Suppressor macrophage (primary cell): ENCODE measurements at regions not wholly inside any gene's neighbourhood (a gene's known extent, or its start where the extent isn't known, plus 50 kb on each side); places are given as distances from the start of the nearest gene placed in this dataset.

Experiments
- DNase-seq, 4 experiments: peaks; one replicate each; pipeline ENCODE4 v3.0.0-alpha.2; 2020 to 2022

DNA sequence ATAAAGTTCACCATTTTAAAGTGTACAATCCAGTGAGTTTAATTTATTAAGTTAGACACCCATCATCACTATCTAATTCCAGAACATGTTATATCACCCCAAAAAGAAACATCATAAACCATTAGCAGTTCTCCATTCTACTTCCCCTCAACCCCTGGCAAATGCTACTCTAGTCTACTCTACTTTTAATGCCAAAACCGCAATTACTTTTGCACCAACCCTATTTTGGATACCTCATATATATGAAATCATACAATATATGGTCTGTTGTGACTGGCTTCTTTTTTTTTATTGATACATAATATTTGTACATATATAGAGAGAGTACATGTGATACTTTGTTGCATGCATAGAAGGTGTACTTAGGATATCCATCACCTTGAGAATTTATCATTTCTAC lies 190.5 kb upstream of the RARB start:
- DNase-seq, result no peak

DNA sequence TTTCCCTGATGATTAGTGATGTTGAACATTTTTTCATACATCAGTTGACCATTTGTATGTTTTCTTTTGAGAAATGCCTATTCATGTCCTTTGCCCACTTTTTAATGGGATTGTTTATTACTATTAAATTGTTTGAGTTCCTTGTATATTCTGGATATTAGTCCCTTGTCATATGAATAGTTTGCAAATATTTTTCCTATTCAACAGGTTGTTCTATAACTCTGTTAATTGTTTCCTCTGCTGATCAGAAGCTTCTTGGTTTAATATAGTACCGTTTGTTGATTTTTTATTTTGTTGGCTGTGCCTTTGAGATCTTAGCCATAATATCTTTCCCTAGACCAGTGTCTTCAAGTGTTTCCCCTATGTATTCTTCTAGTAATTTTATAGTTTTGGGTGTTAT lies 189.0 kb upstream of the RARB start:
- DNase-seq, result no peak

DNA sequence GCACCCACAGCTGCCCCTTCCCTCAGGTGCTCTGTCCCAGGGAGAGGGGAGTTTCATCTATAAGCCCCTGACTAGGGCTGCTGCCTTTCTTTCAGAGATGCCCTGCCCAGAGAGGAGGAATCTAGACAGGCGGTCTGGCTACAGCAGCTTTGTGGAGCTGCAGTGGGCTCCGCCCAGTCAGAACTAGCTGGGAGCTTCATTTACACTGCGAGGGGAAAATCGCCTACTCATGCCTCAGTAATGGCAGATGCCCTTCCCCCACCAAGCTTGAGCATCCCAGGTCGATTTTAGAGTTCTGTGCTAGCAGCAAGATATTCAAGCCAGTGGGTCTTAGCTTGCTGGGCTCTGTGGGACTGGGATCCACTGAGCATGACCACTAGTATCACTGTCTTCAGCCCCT lies 181.2 kb upstream of the RARB start:
- DNase-seq, result no peak

DNA sequence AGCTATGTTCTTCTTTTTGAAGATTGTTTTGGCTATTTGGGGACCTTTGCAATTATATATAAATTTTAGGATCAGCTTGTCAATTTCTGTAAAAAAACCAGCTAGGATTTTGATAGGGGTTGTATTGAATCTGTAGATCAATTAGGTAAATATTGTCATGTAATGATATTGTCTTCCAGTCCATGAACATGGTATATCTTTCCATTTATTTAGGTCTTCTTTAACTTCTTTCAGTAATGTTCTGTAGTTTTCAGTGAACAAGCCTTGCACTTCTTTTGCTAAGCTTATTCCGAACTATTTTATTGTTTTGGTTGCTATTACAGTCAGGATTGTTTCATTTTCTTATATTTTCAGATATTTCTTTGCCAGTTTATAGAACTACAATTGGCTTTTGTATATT lies 175.8 kb upstream of the RARB start:
- no peak for DNase-seq

DNA sequence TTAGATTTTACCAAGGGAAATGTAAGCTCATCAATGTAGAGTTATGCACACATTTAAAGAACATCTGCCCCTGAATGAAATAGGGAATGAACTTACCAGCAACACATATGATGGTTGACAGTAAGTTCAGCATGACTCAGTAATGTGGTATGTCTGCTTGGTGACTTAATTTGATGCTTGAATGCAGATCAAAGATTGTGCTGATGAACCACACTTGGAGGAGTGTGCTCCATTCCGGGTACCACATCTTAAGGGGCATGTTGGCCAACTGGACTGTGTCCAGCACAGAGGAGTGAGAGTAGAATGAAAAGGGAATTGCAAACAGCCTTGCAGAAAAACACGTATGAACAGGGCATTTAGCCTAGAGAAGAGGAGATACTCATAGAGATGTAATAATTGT lies 171.0 kb upstream of the RARB start:
- DNase-seq, result no peak

DNA sequence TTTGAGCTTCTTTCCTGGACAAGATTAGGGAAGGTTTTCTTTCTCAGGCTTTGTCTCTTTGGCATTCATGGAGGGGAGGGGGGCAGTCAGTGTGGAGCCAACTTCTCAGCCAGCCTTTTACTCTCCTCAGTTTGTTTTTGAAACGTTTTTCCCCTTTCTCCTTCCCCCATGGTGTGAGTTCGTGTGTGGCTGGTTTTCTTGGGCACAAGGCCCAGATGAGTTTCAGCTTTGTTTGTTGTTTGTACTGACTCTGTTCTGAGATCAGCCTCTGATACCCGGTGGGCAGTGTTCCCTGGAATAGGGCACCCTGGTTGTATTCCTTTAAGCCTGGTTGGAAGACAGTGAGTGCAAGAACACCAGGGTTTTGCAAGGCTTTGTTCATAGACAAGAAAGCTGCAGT lies 168.2 kb upstream of the RARB start:
- DNase-seq, result no peak

DNA sequence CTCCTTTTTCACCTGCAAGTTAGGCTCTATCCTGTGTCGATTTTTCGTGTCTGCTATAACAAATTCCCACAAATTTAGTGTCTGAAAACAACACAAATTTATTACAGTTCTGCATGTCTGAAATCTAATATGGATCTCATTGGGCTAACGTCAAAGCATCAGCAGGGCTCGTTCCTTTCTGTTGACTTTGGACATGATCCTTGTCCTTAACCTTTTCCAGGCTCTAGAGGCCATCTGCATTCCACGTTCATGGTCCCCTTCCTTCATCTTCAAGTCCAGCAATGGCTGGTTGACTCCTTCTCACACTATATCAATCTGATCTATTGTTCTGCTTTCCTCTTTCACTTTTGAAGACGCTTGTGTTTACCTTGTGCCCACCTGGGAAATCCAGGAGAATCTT lies 165.7 kb upstream of the RARB start:
- no peak for DNase-seq

DNA sequence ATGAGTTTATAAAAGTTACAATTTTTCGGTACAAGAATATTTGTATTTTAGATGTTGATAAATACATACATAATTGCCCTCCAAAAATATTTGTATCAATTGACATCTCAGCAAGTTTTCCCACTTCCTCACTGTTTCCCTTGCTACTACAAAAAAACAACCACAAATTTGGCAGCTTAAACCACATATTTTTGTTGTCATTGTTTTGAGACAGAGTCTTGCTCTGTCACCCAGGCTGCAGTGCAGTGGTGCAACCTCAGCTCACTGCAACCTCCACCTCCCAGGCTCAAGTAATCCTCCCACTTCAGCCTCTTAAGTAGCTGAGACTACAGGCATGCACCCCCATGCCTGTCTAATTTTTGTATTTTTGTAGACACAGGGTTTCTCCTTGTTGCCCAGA lies 162.8 kb upstream of the RARB start:
- DNase-seq, result no peak

DNA sequence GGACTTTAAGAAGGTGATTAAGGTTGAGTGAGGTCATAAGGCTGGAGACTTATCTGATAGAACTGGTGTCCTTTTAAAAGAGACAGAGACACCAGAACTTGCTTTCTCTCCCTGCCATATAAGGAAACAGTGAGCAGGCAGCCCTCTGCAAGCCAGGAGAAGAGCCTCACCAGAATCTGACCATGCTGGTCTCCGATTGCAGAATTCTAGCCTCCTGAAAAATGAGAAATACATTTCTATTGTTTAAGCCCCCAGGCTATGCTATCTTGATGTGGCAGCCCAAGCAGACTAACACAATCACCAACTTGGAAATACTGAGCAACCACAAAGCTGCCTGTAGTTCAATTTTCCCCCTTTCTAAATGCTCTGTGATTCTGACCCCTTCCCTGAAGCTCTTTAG lies 161.4 kb upstream of the RARB start:
- no peak for DNase-seq

DNA sequence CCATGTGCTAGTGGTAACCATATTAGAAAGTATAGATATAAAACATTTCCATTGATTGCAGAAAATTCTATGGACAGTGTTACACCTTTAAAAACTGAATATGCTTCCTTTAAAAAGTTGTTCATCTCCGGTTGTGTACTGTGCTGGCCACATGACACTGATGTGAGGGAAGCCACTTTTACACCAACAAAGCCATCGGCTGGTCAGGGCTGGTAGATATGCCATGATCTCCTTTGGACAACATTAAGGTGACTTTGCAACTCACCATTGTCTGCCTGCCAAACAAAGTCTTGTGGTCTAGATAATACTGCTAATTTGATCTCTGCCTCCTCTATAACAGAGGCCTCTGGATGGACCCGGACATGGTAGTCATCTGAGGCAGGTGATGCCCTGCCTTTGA lies 156.0 kb upstream of the RARB start:
- no peak for DNase-seq

DNA sequence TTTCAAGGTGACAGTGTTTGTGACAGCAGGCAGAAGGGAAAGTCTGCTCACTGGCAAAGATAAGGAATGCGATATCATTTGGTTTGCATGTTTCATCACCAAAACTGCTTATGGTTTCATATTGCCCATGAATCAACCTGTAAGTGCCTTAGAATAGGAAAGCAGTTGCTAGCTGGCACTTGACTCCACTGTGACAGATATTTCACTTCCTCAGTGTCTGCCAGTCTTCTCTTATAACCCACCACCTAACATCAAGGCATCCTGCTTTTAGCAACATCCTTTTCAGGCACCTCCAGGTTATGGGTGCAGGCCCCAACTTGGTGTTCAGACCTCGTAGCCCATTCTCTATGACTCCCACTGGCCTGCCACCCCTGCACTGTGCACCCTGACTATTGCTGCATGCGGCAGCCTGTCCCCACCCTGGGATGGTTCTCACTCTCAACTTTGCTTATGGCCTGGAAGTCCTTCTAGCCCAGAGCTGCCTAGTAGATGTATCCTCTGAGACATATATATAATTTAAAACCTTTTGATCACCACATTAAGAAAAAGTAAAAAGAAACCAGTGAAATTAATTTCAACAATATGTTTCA lies 154.4 kb upstream of the RARB start:
- no peak for DNase-seq

DNA sequence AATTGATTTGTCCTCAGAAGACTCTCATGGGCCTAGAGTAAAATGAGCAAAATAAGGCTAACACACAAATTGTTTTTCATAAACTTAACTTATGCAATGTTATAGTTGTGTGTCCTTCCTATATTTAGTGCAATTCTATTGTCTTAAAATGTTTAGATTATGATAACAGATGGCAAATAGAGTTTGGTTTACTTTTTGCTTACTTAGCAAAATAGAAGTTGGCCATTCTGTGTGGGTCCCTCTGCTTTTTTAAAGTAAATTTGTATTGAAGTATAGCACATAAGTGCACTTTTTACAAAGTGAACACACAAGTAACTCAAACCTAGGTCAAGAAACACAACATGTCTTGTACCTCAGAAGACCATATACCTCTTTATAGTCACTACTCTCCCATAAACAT lies 150.6 kb upstream of the RARB start:
- no peak for DNase-seq

DNA sequence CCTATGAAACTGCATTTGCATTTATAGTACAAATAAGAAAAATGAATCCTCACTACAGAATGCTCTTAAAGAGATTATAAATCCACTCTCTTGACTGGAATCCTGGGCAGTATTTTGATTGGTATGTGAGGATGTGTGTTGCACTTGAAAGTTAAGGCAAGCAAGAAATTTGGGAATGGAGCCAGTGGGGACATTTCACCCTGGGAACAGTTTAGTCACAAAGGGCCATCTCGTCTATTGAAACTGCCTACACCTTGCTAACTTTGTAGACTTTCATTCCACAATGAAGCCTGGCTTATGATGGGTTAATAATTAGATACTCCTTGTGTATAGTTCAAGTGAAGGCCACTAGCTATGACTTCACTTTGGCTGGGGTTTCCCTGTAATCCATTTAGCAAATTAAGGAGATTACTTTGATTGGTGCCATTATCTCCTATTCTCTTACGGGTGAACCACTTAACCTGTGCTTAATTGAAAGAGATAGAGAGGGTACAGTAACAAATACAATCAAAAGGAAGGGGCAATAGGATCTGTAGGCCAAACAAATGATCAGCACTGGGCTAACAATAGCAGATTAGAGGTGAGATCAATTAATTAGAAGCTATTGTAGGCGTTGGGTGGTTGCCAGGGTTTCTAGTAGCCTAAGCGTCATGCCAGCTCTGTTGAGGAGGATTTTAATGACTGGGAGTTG lies 146.9 kb upstream of the RARB start:
- no peak for DNase-seq

DNA sequence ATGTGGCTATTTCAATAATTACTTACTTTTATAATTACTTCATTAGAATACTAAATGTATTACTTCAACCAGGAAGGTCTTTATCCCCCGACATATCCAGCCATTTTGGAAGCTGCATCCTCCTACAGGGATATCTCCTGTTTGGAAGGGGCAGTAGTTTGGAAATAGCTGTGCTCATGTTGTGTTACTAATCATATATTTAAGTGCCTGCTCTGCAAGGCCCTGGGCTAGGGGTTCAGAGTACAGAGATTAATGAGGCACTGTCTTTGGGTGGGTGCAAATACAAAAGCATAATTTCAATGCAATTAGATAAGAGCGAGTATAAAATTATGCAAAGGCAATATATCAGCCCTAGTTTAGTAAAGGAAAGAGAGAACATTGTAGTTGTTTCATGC lies 146.3 kb upstream of the RARB start:
- DNase-seq, result no peak

DNA sequence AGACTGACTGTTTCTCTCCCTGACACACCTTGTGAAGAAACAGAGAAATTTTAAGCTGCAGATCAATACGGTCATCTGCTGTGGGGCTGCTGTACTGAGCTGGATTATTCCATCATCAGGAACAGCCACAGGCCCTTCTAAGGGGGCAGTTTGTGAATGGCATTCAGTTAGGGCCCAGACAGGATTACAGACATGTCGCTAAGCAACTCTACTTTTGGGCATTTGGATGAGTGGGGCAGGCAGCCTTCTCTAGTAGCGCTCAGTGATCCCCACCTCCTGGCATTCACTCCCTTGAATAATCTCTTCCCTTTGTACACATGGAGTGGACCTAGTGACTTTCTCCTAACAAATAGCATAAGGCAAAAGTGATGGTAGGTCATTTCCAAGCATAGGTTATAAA lies 144.4 kb upstream of the RARB start:
- DNase-seq, result no peak

DNA sequence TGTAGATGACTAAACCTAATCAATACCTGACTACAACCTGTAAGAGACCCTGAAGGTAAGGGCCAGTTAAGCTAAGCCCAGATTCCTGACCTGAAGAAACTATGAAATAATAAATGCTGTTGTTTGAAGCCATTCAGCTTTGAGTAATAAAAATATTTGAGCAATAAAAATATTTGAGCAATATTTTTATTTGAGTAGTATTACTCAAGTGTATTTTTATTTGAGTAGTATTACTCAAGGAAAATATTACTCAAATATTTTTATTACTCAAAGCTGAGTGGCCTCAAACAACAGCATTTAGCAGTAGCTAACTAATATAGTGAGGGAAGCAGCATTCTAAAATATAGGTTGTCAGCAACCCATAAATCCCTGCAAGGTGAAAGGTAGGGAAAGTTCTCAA lies 143.8 kb upstream of the RARB start:
- no peak for DNase-seq

DNA sequence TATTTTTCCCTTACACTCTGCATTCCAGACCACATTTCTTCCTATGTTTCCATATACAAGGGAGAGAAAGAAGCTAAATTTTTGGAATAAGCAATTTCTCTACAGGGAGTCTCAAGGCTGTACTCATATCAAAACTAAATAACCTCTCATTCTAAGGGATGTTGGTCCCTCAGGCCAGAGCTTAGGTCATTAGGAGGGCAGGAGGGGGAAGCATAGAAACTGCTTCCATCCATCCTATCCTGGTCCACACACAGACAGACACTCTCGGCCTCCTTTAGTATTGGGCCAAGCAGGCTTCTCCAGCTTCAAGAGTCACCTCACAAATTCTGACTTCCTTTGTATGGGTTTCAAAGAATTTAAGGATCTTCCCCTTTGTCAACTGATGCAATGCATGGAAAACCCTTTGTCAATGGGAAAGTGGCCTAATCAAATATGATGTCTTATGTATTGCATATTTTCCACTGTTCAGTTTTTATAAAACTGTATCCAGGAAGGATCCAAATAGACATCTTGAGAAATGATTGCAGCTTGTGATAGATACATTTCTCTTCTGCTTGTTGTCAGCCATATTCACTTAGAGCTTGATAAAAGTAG lies 140.7 kb upstream of the RARB start:
- no peak for DNase-seq

DNA sequence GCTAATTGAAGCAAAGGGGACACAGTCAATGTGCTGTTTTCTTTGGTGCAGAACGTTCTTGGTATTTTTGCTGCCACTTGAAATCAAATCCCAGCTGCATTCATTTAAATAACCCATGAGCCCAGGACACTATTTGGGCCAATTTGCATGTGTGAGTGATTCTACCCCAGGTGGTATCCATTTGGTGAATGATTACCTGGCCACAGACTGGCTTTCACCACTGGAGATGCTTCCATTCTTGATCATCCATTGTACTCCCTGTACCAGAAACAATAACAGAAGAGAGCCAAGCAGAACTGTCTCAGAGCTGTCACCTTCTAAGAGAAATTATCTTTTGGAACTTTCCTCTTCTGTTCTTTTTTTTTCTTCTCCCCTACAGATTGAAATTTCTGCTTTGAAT lies 139.7 kb upstream of the RARB start:
- no peak for DNase-seq

DNA sequence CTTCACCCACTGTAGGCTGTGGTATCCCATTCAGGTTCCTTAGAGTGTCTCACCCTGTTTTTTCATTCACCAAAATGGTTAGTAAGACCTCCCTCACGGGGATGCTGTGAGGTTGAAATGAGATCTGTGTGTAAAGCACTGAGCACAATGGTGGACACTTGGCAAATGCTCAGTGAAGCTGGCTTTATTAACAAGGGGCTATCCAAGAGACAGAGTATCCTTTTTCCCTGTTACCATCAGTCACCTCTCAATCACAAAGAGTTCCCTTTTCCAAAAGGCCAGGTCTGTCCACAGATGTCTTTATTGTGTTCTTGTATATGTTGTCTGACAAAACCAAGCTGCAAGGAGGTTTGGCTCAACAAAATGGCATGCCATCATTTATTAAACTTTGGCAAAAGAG lies 138.9 kb upstream of the RARB start:
- DNase-seq, result no peak

DNA sequence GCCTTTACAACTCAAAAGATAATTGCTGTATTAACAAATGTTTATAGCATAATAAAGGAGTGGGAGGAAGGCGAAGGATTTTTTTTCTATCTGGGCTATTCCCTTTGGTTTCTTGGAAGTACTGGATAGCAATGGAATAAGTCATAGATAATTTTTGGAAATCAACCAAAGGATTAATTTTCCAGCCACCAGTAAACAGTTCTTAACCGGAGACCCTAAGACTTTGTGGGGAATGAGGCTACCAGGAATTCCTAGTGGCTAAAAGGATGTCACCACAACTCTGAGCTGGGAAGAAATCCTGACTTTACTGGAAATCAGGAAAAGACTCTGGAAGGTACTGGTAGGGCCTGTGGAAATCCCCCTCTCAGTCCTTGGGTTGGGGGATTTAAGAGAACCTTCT lies 138.4 kb upstream of the RARB start:
- no peak for DNase-seq

DNA sequence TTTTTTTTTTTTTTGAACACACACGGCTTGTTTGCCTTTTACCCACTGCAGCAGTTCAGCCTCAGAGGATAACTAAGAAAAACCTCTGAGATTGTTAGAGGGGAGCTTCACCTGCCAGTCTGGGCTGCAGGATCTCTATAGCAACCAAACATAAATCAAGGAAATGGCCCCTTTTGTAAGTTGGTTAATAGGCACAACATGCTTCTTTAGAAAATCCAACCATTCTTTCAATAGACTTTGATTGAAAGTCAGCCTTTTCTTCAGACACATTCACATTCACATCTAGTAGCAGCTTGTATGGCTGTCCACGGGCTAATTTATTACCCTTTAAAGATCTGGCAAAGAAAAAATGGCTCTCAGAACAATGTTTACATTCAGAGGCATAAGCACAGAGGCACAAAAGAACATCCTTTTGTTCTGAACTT lies 136.6 kb upstream of the RARB start:
- no peak for DNase-seq

DNA sequence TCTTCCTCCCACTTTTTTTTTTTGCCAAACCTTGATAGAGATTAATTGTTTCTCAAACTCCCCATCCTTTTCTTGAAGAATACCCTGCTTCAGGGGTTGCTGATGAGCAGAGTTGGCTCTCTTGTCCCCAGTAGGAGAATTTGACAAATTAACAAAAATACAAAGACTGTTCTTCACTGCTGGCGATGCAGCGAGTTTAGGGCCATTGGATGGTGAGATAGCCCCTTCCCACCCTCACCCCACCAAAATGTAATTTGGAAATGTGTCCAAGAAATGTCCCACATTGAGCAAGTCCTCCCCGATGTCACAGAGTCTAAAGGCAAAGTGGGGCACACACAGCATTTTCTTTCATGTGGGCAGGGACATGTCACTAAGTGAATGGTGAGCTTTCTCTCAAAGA lies 136.0 kb upstream of the RARB start:
- no peak for DNase-seq

DNA sequence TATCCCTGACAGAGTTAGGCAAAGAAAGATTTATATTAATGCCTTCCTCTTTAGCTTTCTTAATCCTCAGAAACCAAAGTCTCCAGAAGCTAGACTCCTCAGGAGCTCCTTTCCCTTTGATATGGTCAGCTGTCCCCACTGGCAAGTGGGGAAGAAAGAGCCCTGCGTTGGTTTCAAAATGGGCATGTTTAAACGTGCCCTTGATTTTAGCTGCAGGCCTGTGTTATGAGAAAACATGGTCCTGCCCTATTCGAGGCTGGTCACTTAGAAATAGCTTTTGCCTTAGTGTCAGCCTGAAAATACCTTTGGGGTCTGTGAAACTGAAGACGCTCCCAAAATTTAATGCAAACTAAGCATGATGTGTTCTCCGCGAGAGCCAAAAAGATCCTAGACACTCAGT lies 135.5 kb upstream of the RARB start:
- DNase-seq, result no peak

DNA sequence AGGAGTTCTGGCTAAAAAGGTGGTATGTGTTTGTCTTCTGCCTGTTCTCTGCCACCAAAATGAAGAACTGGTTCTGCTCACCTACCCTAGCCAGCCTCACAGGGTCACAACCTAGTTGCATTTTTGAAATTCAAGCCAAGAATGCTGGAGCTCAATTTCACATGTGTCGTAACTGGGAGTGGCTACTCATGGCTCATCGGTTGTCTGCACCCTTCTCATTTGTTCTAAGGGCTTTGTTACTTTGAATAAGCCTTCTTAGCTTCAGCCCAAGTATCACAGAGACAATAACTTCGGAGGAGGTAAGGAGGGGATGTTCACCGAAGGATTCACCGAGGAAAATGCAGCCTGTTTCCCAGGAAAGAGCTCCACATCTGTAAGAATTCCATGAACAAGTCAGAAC lies 134.3 kb upstream of the RARB start:
- DNase-seq, result no peak
